ENCODE measurements at regions not wholly inside any gene's neighbourhood (a gene's known extent, or its start where the extent isn't known, plus 50 kb on each side); places are given as distances from the start of the nearest gene placed in this dataset.

- DNase-seq (ENCODE audit: low read depth): no peak
- H3K4me3 ChIP-seq (ENCODE audit: low read depth, low read length): no peak overlapping the region
- TF ChIP-seq CTCF (conservative IDR thresholded peaks at IDR 0.05; ENCODE audit: low read depth, low read length): no peak
Observed at GRCh38 chr14:42228611-42229010, 621.9 kb downstream of the LRFN5 start.

- TF ChIP-seq CTCF (conservative IDR thresholded peaks at IDR 0.05; ENCODE audit: low read depth, low read length): peak; percentile 89
- DNase-seq (ENCODE audit: low read depth): peak; percentile 71
Observed at GRCh38 chr14:42224053-42224888, 617.6 kb downstream of the LRFN5 start.

GRCh38 chr14:42222924-42223471 lies 616.3 kb downstream of the LRFN5 start:
- DNase-seq (ENCODE audit: low read depth): peak; percentile 59
- no peak overlapping the region for H3K4me3 ChIP-seq (ENCODE audit: low read depth, low read length)
- no peak for TF ChIP-seq CTCF (conservative IDR thresholded peaks at IDR 0.05; ENCODE audit: low read depth, low read length)

More at GRCh38 chr14:42224053-42224888, 617.6 kb downstream of the LRFN5 start:
- no peak overlapping the region for H3K4me3 ChIP-seq (ENCODE audit: low read depth, low read length)

GRCh38 chr14:42214981-42215491 lies 608.4 kb downstream of the LRFN5 start:
- TF ChIP-seq CTCF (conservative IDR thresholded peaks at IDR 0.05; ENCODE audit: low read depth, low read length): no peak
- peak; percentile 57 for DNase-seq (ENCODE audit: low read depth)

GRCh38 chr14:42200957-42201356 lies 594.3 kb downstream of the LRFN5 start:
- TF ChIP-seq CTCF (conservative IDR thresholded peaks at IDR 0.05; ENCODE audit: low read depth, low read length): no peak
- no peak for DNase-seq (ENCODE audit: low read depth)
- H3K4me3 ChIP-seq (ENCODE audit: low read depth, low read length): no peak overlapping the region

More at GRCh38 chr14:42214981-42215491, 608.4 kb downstream of the LRFN5 start:
- no peak overlapping the region for H3K4me3 ChIP-seq (ENCODE audit: low read depth, low read length)

GRCh38 chr14:42198010-42198409 lies 591.3 kb downstream of the LRFN5 start:
- TF ChIP-seq CTCF (conservative IDR thresholded peaks at IDR 0.05; ENCODE audit: low read depth, low read length): no peak
- H3K4me3 ChIP-seq (ENCODE audit: low read depth, low read length): no peak overlapping the region
- no peak for DNase-seq (ENCODE audit: low read depth)

Measured in choroid plexus epithelial cell (primary cell).